Retinal pigment epithelial cell (primary cell): ENCODE measurements at regions not wholly inside any gene's neighbourhood (a gene's known extent, or its start where the extent isn't known, plus 50 kb on each side); places are given as distances from the start of the nearest gene placed in this dataset.
A peak's percentile ranks its signal among the peaks of the same experiment; 100 is the strongest.

Source experiments
- DNase-seq: peaks from one replicate; pipeline ENCODE4 v3.0.0-alpha.2; 2010; ENCODE audit warnings: low read depth
- H3K4me3 ChIP-seq: 2 replicates; pipeline ENCODE4 v1.5.1; 2011; ENCODE audit warnings: mild to moderate bottlenecking, low read length, control low read depth, moderate library complexity
- CTCF ChIP-seq: conservative IDR thresholded peaks from 2 replicates; pipeline ENCODE4 v1.5.1; 2011; ENCODE audit warnings: low read depth, low read length, control low read depth, inconsistent platforms

GRCh38 chr10:69692267-69692666 is 62.2 kb downstream of the FAM241B start:
- no peak for DNase-seq
- TF ChIP-seq CTCF: no peak
- H3K4me3 ChIP-seq: no peak overlapping the region

GRCh38 chr10:69692891-69693290 is 62.8 kb downstream of the FAM241B start:
- H3K4me3 ChIP-seq: no peak overlapping the region
- DNase-seq: no peak

GRCh38 chr10:69693886-69694285 is 63.8 kb downstream of the FAM241B start:
- no peak for TF ChIP-seq CTCF
- no peak overlapping the region for H3K4me3 ChIP-seq
- no peak for DNase-seq

More at GRCh38 chr10:69692891-69693290, 62.8 kb downstream of the FAM241B start:
- no peak for TF ChIP-seq CTCF

- peak; percentile 37 for DNase-seq
- no peak overlapping the region for H3K4me3 ChIP-seq
- peak; percentile 68 for TF ChIP-seq CTCF
Observed at GRCh38 chr10:69696073-69696731, 66.2 kb downstream of the FAM241B start.

- no peak overlapping the region for H3K4me3 ChIP-seq
- DNase-seq: no peak
- no peak for TF ChIP-seq CTCF
Observed at GRCh38 chr10:69697006-69697405, 67.0 kb downstream of the FAM241B start.

- TF ChIP-seq CTCF: no peak
- no peak for DNase-seq
- no peak overlapping the region for H3K4me3 ChIP-seq
Observed at GRCh38 chr10:69703256-69703655, 73.2 kb downstream of the FAM241B start.

- no peak for TF ChIP-seq CTCF
- no peak for DNase-seq
- H3K4me3 ChIP-seq: no peak overlapping the region
Observed at GRCh38 chr10:69703766-69704630, 74.0 kb downstream of the FAM241B start.
